AG09309 (cell line): ENCODE measurements at regions not wholly inside any gene's neighbourhood (a gene's known extent, or its start where the extent isn't known, plus 50 kb on each side); places are given as distances from the start of the nearest gene placed in this dataset.

Source experiments
- DNase-seq: peaks from one replicate; pipeline ENCODE4 v3.0.0-alpha.2; 2010; ENCODE audit warnings: low read depth
- H3K4me3 ChIP-seq: 2 replicates; pipeline ENCODE4 v1.5.1; 2011; ENCODE audit warnings: mild to moderate bottlenecking, low read depth, low read length, moderate library complexity; ENCODE audit not compliant: control insufficient read depth
- TF ChIP-seq, protein P1 (sequence below): IDR thresholded peaks from 2 replicates; pipeline ENCODE4 v1.5.1; 2011; ENCODE audit warnings: mild to moderate bottlenecking, low read depth, low read length, inconsistent platforms; ENCODE audit not compliant: insufficient read depth, control insufficient read depth; ENCODE audit errors: missing control alignments

DNA sequence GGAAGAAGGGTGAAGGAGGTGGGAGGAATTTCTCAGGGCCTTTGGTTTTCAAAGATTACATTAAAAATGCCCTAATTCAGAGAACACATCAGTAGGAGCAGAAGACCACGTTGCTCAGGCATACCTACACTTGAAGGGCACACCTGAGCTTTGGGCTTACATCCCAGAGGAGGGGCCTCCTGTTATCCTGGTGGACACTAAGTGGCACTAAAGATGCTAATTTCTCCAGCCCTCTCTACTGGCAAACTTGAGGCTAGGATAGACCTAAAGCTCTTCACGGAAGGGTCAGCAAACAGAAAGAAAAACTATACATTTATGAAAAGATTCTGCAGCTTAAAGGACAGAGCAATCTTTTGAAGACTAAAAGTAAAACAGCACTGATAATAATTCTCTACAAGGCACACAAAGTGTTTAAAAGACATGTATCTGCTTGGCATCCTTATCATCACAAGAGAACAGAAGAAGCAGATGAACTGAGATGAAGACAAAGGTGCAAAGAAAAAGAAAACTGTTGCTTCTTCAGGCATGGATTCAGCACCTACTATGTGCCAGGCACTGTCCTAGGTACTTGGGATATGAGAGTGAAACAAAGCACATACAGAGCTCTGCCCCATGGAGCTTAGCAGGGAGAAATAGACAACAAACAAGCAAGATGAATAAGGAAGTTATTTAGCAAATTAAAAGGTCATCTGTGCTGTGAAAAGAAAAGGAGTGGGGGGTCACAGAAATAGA, 137.5 kb downstream of the NUAK1 start:
- TF ChIP-seq, protein P1, sequence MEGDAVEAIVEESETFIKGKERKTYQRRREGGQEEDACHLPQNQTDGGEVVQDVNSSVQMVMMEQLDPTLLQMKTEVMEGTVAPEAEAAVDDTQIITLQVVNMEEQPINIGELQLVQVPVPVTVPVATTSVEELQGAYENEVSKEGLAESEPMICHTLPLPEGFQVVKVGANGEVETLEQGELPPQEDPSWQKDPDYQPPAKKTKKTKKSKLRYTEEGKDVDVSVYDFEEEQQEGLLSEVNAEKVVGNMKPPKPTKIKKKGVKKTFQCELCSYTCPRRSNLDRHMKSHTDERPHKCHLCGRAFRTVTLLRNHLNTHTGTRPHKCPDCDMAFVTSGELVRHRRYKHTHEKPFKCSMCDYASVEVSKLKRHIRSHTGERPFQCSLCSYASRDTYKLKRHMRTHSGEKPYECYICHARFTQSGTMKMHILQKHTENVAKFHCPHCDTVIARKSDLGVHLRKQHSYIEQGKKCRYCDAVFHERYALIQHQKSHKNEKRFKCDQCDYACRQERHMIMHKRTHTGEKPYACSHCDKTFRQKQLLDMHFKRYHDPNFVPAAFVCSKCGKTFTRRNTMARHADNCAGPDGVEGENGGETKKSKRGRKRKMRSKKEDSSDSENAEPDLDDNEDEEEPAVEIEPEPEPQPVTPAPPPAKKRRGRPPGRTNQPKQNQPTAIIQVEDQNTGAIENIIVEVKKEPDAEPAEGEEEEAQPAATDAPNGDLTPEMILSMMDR, result no peak
- no peak for DNase-seq
- H3K4me3 ChIP-seq, result no peak overlapping the region

DNA sequence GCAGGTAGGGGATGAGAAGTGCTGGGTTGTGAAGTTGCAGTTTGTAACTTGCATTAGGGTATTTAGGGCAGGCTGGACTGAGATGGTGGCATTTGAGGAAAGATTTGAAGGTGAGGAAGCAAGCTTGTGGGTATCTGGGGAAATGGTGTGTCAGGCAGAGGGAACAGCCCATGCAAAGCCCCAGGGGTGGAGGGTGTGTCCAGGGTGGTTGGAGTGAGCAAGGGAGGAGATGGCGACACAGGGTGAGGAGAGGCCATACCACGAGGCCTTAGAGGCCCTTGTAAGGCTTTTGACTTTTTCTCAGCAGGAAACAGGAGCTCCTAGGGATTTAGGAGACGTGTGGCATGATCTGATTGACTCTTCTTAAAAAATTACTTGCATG, 136.9 kb downstream of the NUAK1 start:
- DNase-seq, result no peak
- no peak overlapping the region for H3K4me3 ChIP-seq
- TF ChIP-seq, protein P1, result no peak

DNA sequence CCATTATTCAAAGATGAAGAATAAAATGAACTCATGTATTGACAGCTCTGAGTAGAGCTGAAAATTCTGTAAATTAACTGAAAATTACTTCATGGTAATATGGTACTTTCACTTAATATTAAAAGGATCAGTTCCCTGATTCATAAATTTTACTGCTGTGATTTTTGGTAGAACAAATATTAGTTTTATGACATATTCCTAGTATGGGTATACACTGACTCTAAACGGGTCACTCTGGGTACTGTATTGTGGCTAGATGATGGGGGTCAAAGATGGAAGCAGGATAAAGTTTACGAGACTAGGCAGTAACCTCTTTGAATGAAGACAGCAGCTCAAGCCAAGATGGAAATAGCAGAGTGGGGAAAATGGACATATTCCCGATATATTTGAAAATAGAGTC, 135.5 kb downstream of the NUAK1 start:
- H3K4me3 ChIP-seq, result no peak overlapping the region
- TF ChIP-seq, protein P1, result no peak
- DNase-seq, result no peak

DNA sequence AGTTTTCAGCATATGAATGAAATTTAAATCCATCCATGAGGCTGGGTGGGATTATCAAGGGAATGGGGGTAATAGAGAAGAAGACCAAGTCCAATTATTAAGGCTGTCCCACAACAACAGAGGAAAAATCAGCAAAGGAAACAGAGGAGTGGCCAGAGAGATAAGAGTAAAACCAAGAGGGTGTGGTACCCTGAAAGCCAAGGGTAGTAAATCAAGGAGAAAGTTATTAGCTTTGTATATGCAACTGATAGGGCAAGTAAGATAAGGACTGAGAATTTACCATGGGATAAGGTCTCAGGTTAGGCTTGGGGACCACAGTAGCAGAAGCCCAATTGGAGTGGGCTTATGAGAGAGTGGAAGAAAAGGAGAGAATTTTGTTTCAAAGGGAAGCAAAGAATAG, 134.5 kb downstream of the NUAK1 start:
- no peak for DNase-seq
- TF ChIP-seq, protein P1, result no peak
- H3K4me3 ChIP-seq, result no peak overlapping the region

DNA sequence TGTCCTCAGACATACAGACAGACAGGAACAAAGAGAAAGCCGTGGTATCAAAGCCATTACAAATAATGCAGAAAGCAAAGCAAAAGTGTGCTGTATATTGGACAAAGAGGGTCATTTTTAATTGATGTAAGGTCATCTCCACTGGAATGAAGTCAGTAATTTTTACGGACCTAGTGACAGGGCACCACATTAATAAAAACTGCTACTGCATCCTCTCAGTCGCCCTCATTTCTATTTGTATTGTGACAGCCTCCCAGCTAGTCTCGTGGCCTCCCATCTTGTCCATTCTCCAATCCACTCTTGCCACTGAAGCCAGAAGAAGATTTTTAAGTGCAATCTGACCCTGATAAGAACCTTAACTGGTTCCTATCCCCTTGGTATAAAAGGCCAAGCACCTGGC, 132.4 kb downstream of the NUAK1 start:
- TF ChIP-seq, protein P1, result no peak
- DNase-seq, result no peak
- no peak overlapping the region for H3K4me3 ChIP-seq

DNA sequence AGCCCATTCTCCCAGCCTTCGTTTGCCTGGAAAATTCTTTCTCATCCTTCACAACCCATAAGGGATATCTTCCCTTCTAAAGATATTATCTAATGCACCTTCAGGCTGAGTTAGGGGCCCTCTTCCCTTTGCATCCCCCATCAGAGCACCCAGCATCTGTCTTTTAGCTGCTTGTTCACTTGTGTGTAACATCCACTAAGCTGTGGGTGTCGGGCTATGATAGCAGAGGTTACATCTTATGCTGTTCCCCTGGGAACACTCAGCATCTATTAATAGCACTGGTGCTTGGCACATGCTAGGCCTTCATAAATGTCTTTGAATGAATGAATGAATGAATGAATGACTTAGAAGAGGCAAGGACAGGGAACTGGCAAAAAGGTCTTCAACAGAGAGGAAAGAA, 131.8 kb downstream of the NUAK1 start:
- TF ChIP-seq, protein P1, result no peak
- no peak overlapping the region for H3K4me3 ChIP-seq
- no peak for DNase-seq
